GM21381 (cell line): ENCODE measurements at regions not wholly inside any gene's neighbourhood (a gene's known extent, or its start where the extent isn't known, plus 50 kb on each side); places are given as distances from the start of the nearest gene placed in this dataset.

Source experiments
- ATAC-seq: cut with Tn5 transposase; IDR thresholded peaks from one replicate; pipeline ENCODE4 v1.9.1; 2021; ENCODE audit warnings: mild to moderate bottlenecking, moderate library complexity; ENCODE audit not compliant: unreplicated experiment

DNA sequence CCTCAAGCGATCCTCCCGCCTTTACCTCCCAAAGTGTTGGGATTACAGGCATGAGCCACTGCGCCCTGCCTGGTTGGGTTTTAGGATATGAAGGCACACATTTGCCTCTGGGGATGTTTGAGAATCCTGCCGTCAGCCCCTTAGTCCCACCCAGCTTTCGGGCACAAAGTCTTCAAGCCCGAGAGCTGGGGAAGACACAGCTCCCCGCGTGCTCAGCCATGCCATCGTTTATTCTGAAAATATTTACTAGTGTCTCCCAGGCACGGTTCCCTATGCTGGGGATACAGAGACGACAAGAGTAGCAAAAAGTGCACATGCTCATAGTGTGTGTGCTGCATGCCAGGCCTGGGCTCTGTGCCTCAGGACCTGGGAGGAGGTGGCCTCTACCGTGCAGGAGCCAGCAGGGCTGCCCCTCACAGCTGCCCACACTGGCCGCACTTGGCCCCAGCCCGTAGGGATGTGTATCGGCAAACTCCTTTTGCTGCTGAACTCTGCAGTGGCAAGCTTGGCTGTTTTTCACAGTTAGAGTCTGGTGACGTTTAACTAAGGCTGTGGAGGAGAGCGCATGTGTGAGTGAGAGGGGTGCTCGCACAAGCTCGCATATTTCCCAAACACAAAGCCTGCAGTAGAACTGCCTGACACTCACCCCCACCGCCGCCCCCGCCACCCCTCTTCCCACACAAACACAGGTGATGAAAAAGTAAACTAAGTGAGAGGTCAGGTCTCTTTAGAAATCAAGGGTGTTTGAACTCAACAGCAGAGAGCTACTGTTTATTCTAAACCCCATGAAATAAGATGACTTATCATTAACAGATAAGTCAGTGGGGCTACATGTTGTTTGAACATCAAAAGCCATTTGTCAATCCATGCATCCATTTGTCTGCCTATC lies 266.4 kb downstream of the MRTFB start:
- ATAC-seq = no peak

GRCh38 chr16:14335297-14335696 lies 264.2 kb downstream of the MRTFB start:
- no peak for ATAC-seq

DNA sequence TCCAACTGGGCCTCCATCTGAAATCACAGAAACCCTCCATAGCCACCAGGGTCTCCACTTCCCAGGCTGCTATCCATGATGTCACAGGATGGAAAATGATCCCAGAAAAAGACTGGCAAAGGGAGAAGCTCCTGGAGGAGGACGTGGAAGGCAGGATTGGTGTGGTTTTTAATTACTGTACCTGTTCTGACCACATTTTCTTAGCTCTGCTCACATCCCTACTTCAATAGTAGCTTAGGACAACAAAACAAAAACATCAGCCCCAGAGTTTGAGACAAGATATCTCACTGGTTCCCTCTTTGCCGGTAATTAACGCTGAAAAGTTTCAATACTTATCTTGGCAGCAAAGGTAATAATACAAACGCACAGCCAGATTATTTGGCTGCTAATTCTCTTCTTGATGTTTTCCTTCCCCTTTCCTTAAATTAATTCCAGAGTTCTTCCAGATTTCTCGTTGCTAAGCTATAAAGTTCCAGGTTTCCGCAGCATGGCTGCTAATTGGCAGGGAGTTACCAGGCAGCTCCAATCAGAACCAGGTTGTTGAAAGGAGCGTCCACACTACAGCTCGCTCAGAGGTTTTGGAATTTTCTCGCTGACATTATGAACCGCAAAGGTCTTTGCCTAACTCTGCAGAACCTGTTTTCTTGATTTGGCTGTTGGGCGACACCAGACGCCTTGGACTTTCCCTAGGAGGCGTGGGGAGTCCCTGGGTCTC lies 263.4 kb downstream of the MRTFB start:
- no peak for ATAC-seq

DNA sequence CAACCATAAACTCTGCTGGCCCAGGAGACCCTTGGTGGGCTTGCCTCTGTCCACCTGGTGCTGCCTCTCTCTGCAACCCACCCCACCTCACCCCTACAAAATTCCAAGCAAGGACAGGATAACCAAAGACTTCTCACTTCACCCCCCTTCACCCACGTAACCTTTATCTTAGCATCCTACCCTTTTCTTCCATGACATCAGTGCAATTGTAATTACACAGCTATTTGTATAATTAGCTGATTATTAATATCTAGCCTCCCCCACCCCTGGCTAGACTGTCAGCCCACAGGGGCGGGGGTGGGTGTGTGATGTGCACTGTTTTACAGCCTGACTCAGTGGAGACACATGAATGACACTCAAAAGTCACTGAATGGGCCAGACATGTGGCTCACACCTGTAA lies 262.2 kb downstream of the MRTFB start:
- no peak for ATAC-seq

DNA sequence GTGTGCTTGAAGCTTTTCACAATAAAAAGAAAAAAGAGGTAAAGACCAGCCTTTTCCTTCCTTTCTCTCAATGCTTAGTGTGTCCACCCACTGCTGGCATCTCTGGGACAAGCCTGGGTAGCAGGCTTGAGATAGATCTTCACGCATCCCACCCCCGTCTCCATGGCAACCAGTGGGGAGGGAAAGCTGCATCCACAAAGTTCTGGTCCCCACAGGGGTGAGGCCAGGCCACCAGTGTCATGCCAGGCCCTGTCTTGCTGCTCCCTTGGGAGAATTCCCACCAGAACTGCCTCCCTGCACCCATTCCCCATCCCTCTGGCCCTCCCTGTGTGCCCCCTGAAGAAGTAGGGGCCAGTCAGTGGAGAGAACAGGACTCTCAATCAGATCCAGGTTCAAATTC lies 259.9 kb downstream of the MRTFB start:
- no peak for ATAC-seq

DNA sequence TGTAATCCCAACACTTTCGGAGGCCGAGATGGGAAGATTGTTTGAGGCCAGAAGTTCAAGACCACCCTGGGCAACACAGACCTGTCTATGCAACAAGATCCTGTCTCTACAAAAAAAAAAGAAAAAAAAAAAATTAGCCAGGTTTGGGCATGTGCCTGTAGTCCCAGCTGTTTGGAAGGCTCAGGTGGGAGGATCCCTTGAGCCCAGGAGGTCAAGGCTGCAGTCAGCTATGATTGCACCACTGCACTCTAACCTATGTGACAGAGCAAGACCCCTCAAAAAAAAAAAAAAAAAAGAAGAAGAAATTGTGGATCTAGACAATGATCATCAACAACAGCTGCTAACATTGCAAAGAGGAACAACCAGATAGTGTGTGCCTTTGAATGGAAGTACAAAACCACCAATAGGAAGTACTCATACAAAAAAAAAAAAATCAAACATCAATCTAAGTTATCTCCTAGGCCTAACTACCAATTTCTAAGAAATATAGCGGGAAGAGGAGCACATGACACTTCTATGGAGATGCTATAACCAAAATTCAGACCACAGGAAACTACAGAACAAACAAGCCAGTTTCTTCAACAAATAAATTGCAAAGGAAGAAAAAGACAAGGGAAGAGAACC lies 258.7 kb downstream of the MRTFB start:
- no peak for ATAC-seq

DNA sequence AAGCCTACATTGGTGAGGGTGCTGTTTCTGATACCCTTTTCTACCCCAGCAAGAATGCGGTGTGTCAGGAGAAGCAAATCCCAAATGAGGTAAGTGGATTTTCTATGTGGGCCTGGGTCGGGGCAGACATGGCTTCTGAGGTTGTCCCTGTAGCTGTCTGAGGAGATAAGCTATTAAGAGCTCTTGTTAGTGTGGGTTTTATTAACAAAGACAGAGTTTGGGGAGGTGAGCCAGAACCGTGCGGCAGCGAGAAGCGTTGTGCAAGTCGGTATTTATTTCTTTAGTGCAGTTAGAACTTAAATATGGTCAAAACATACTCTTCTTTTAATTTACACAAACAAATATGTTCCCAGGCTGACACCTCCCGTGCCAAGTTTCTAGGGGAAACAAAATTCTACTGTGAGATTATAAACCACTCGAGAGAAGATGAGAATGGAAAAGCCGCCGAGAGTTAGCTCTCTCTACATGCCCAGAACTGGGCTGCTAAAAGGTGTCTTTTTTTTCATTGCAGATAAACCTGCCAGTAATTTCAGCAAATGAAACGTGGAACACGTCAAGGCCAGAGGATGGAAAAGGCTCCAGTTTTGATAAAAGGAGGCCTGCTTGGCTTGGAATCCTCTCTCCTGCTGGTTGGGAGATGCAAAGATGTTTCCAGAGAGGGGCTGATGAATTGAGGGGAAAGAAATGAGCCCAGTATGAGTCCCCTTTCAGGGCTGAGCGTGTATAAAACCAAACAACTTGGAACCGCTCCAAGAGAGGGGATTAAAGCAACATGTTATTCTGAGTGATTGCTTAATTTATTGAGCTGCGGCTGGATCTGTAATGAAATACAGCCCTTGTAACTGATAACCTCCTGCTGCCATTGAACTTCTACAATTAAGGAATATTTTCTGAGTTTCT lies 254.6 kb downstream of the MRTFB start:
- ATAC-seq = no peak

DNA sequence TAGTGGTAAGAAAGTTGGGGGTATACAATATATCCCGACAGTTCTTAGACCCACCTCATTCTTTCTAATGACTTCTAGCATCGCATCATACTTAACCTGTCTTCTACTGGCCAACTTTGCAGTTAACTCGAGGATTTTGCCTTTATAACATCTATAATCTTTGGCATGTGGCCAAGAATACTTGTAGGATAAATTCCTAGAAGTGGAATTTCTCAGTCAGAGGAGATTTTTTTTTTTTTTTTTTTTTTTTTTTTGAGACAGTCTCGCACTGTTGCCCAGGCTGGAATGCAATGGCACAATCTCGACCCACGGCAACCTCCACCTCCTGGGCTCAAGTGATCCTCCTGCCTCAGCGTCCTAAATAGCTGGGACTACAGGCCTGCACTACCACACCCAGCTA lies 253.5 kb downstream of the MRTFB start:
- ATAC-seq = no peak

GRCh38 chr16:14322186-14322585 lies 251.1 kb downstream of the MRTFB start:
- ATAC-seq = no peak

GRCh38 chr16:14321542-14321941 lies 250.4 kb downstream of the MRTFB start:
- ATAC-seq = no peak

DNA sequence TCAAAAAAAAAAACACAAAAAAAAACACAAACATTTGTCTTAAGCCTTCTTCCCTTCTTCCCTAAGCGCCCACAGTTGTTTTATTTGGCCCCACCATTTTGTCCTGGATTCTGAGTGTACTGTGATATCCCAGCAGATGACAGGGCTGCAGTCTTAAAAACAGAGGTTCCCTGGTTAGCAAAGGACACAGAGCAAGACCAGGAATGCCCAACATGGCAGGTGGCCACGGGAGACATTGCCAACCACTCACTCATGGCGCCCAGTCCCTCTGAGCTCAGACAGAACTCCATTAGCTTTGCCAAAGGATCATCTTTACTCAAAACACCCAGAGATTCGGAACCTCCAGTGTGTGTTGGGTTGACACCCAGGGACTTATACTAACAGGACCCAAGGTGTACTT lies 249.3 kb downstream of the MRTFB start:
- ATAC-seq = no peak
